H1 (cell line): ENCODE measurements at regions not wholly inside any gene's neighbourhood (a gene's known extent, or its start where the extent isn't known, plus 50 kb on each side); places are given as distances from the start of the nearest gene placed in this dataset.

Experiments used
- CTCF ChIA-PET: fragments of 300-600 bp; sonication (Branson Sonifier 250); formaldehyde crosslinking; loops from one replicate; lab custom pipeline; 2021; ENCODE audit not compliant: partially characterized antibody; lab: Charles Lee
- POLR2A ChIA-PET: fragments of 300-600 bp; sonication (Branson Sonifier 250); formaldehyde crosslinking; loops from one replicate; lab custom pipeline; 2021; ENCODE audit warnings: inconsistent platforms; ENCODE audit not compliant: partially characterized antibody; lab: Charles Lee
- DNase-seq, 2 experiments: peaks; one replicate each; pipeline versions ENCODE4 v3.0.0 to v3.0.0-alpha.2; 2010 to 2022; ENCODE audit warnings: low spot score in 2 of 2, low read depth in 1 of 2, mixed read lengths in 1 of 2
- FAIRE-seq: peaks from 2 replicates; lab custom pipeline; 2011; peaks lifted over from hg19 to GRCh38; lab: Jason Lieb, UNC
- H2AFZ ChIP-seq: 2 replicates; pipeline ENCODE4 v1.8.1; 2012; ENCODE audit warnings: low read length, inconsistent platforms
- H2AK5ac ChIP-seq: 2 replicates; pipeline ENCODE4 v1.6.1; 2013; ENCODE audit warnings: low read depth, low read length
- H2BK120ac ChIP-seq: replicated peaks from 2 replicates; pipeline ENCODE3; 2013; ENCODE audit warnings: low read depth, low read length, inconsistent platforms
- H2BK12ac ChIP-seq: 2 replicates; pipeline ENCODE4 v1.6.1; 2013; ENCODE audit warnings: low read depth, low read length
- H2BK15ac ChIP-seq: 2 replicates; pipeline ENCODE4 v1.6.1; 2013; ENCODE audit warnings: low read length
- H2BK20ac ChIP-seq: 2 replicates; pipeline ENCODE4 v1.6.1; 2013; ENCODE audit warnings: low read length
- H2BK5ac ChIP-seq: 2 replicates; pipeline ENCODE4 v1.6.1; 2013; ENCODE audit warnings: low read depth, low read length
- H3K14ac ChIP-seq: 2 replicates; pipeline ENCODE4 v1.6.1; 2013; ENCODE audit warnings: inconsistent platforms; ENCODE audit not compliant: insufficient read length
- H3K18ac ChIP-seq: 2 replicates; pipeline ENCODE4 v1.6.1; 2013; ENCODE audit warnings: low read length; ENCODE audit errors: extremely low read depth
- H3K23ac ChIP-seq: 2 replicates; pipeline ENCODE4 v1.6.1; 2013; ENCODE audit warnings: inconsistent platforms; ENCODE audit not compliant: insufficient read length
- H3K23me2 ChIP-seq: 2 replicates; pipeline ENCODE4 v1.6.1; 2013; ENCODE audit warnings: low read depth, low read length
- H3K27ac ChIP-seq: 2 replicates; pipeline ENCODE4 v1.6.1; 2011; ENCODE audit warnings: low read depth, low read length, inconsistent platforms
- H3K27me3 ChIP-seq, 4 experiments: replicated peaks in 1 of 4; 1 replicate in 1 of 4; 2 replicates in 3 of 4; pipeline versions ENCODE4 v1.6.1 to v1.8.1; 2011 to 2013; ENCODE audit warnings: low read length in 3 of 4, mild to moderate bottlenecking in 3 of 4, inconsistent platforms in 2 of 4, mixed read lengths in 2 of 4, moderate library complexity in 1 of 4; ENCODE audit not compliant: control insufficient read depth in 3 of 4, insufficient read depth in 3 of 4; ENCODE audit errors: extremely low read depth in 1 of 4
- H3K36me3 ChIP-seq, 4 experiments: 2 replicates each; pipeline versions ENCODE4 v1.6.1 to v1.8.1; 2011 to 2013; ENCODE audit warnings: mild to moderate bottlenecking in 4 of 4, low read length in 3 of 4, moderate library complexity in 2 of 4, control low read depth in 1 of 4, inconsistent platforms in 1 of 4; ENCODE audit not compliant: insufficient read depth in 4 of 4, control insufficient read depth in 2 of 4
- H3K4ac ChIP-seq: replicated peaks from 2 replicates; pipeline ENCODE3; 2013; ENCODE audit warnings: low read length, low read depth, mixed read lengths, inconsistent platforms; ENCODE audit not compliant: insufficient read length
- H3K4me1 ChIP-seq, 4 experiments: replicated peaks in 1 of 4; 1 replicate in 1 of 4; 2 replicates in 3 of 4; pipeline versions ENCODE4 v1.6.1 to v1.8.1; 2011 to 2013; ENCODE audit warnings: low read length in 3 of 4, inconsistent platforms in 2 of 4, mixed read lengths in 1 of 4; ENCODE audit not compliant: insufficient read depth in 4 of 4, control insufficient read depth in 3 of 4
- H3K4me2 ChIP-seq, 2 experiments: 2 replicates each; pipeline versions ENCODE4 v1.6.1 to v1.8.1; 2011 to 2013; ENCODE audit warnings: low read depth in 2 of 2, low read length in 2 of 2, control low read depth in 1 of 2, inconsistent platforms in 1 of 2, mild to moderate bottlenecking in 1 of 2; ENCODE audit not compliant: insufficient read depth in 1 of 2
- H3K4me3 ChIP-seq, 4 experiments: fragments of 200-600, 300-600 bp in 1 of 4; sonication (generic), shearing (Covaris generic), sonication (Bioruptor Twin) in 1 of 4; 2 replicates each; pipeline versions ENCODE4 v1.5.1 to v1.8.1; 2011 to 2016; ENCODE audit warnings: low read length in 4 of 4, low read depth in 3 of 4, control low read depth in 2 of 4, inconsistent platforms in 2 of 4, mild to moderate bottlenecking in 2 of 4, mixed read lengths in 1 of 4, moderate library complexity in 1 of 4; ENCODE audit not compliant: insufficient read depth in 2 of 4; ENCODE audit errors: extremely low read depth in 1 of 4
- H3K56ac ChIP-seq: replicated peaks from 2 replicates; pipeline ENCODE3; 2013; ENCODE audit warnings: low read depth, mild to moderate bottlenecking, mixed read lengths, low read length, inconsistent platforms; ENCODE audit not compliant: insufficient read length
- H3K79me1 ChIP-seq: 2 replicates; pipeline ENCODE4 v1.6.1; 2013; ENCODE audit warnings: low read depth, low read length, control low read depth
- H3K79me2 ChIP-seq, 2 experiments: 2 replicates each; pipeline versions ENCODE4 v1.6.1 to v1.8.1; 2012 to 2013; ENCODE audit warnings: low read length in 2 of 2, mild to moderate bottlenecking in 2 of 2, inconsistent platforms in 1 of 2; ENCODE audit not compliant: insufficient read depth in 2 of 2, control insufficient read depth in 1 of 2
- H3K9ac ChIP-seq, 4 experiments: replicated peaks in 1 of 4; 1 replicate in 1 of 4; 2 replicates in 3 of 4; pipeline versions ENCODE4 v1.6.1 to v1.8.1; 2011 to 2013; ENCODE audit warnings: low read depth in 3 of 4, low read length in 3 of 4, control low read depth in 2 of 4, mild to moderate bottlenecking in 2 of 4, moderate library complexity in 2 of 4, inconsistent platforms in 1 of 4; ENCODE audit errors: extremely low read depth in 1 of 4
- H3K9me3 ChIP-seq, 2 experiments: 2 replicates each; pipeline versions ENCODE4 v1.6.1 to v1.8.1; 2012 to 2013; ENCODE audit warnings: mild to moderate bottlenecking in 2 of 2, moderate library complexity in 2 of 2, control low read depth in 1 of 2, inconsistent platforms in 1 of 2, low read depth in 1 of 2, low read length in 1 of 2, mixed read lengths in 1 of 2; ENCODE audit not compliant: insufficient read depth in 2 of 2
- H4K20me1 ChIP-seq, 2 experiments: replicated peaks in 1 of 2; 2 replicates each; pipeline versions ENCODE3 to v1.8.1; 2011 to 2013; ENCODE audit warnings: inconsistent platforms in 2 of 2, low read length in 2 of 2, mild to moderate bottlenecking in 1 of 2; ENCODE audit not compliant: insufficient read depth in 2 of 2, control insufficient read depth in 1 of 2
- H4K5ac ChIP-seq: 2 replicates; pipeline ENCODE4 v1.6.1; 2013; ENCODE audit warnings: low read length, low read depth, mixed read lengths, inconsistent platforms; ENCODE audit not compliant: insufficient read length
- H4K8ac ChIP-seq: 2 replicates; pipeline ENCODE4 v1.8.0; 2013; ENCODE audit warnings: mild to moderate bottlenecking, moderate library complexity, low read length, inconsistent platforms; ENCODE audit not compliant: insufficient read depth; ENCODE audit errors: extremely low read depth
- H4K91ac ChIP-seq: replicated peaks from 2 replicates; pipeline ENCODE3; 2013; ENCODE audit warnings: low read length, mixed read lengths, inconsistent platforms; ENCODE audit not compliant: insufficient read length
- BACH1 ChIP-seq: IDR thresholded peaks from 2 replicates; pipeline ENCODE4 v1.6.1; 2012; ENCODE audit warnings: low read length, improper control_type of control experiment
- CEBPB ChIP-seq: IDR thresholded peaks from 2 replicates; pipeline ENCODE4 v1.6.1; 2012; ENCODE audit warnings: low read depth, low read length
- EZH2 ChIP-seq: fragments of 200-600 bp; sonication (generic); IDR thresholded peaks from 2 replicates; pipeline ENCODE4 v1.7.1; 2012; ENCODE audit warnings: low read depth, mild to moderate bottlenecking, moderate library complexity, low read length, inconsistent platforms; ENCODE audit not compliant: severe bottlenecking
- GABPA ChIP-seq: IDR thresholded peaks from 2 replicates; pipeline ENCODE4 v1.6.1; 2011; ENCODE audit warnings: mild to moderate bottlenecking, low read length, moderate library complexity, borderline replicate concordance; ENCODE audit not compliant: insufficient read depth
- HDAC2 ChIP-seq, 2 experiments: fragments of 300-600 bp in 1 of 2; sonication (generic) in 1 of 2; IDR thresholded peaks; 2 replicates each; pipeline ENCODE4 v1.6.1; 2011 to 2012; ENCODE audit warnings: low read depth in 2 of 2, low read length in 2 of 2, mild to moderate bottlenecking in 2 of 2, moderate library complexity in 2 of 2, borderline replicate concordance in 1 of 2, inconsistent platforms in 1 of 2
- MAFK ChIP-seq: IDR thresholded peaks from 2 replicates; pipeline ENCODE4 v1.6.1; 2012; ENCODE audit warnings: low read depth, mild to moderate bottlenecking, improper control_type of control experiment, low read length
- POLR2AphosphoS5 ChIP-seq: IDR thresholded peaks from 2 replicates; pipeline ENCODE4 v1.6.1; 2011; ENCODE audit warnings: low read depth, low read length
- RBBP5 ChIP-seq: IDR thresholded peaks from 2 replicates; pipeline ENCODE4 v1.7.1; 2012; ENCODE audit warnings: low read depth, mild to moderate bottlenecking, inconsistent platforms, low read length, moderate library complexity, borderline replicate concordance
- RFX5 ChIP-seq: IDR thresholded peaks from 2 replicates; pipeline ENCODE4 v1.6.1; 2011; ENCODE audit warnings: low read depth, low read length, improper control_type of control experiment, borderline replicate concordance
- RNF2 ChIP-seq: fragments of 200-900, 300-1000 bp; sonication (generic); IDR thresholded peaks from 2 replicates; pipeline ENCODE4 v1.7.1; 2016; ENCODE audit warnings: borderline replicate concordance, low read depth, mild to moderate bottlenecking, antibody characterized with exemption, low read length; ENCODE audit not compliant: poor library complexity, severe bottlenecking; ENCODE audit errors: missing control alignments
- SP2 ChIP-seq: IDR thresholded peaks from 2 replicates; pipeline ENCODE4 v1.6.1; 2012; ENCODE audit warnings: mild to moderate bottlenecking, low read length, inconsistent platforms
- SP4 ChIP-seq: IDR thresholded peaks from 2 replicates; pipeline ENCODE4 v1.6.1; 2012; ENCODE audit warnings: low read length, inconsistent platforms
- WGBS, 2 experiments: shearing (Covaris generic) in 1 of 2; methylation state at CpG; one replicate each; pipeline versions ENCODE4 v1.1.6 to v1.1.7; 2013 to 2015; ENCODE audit warnings: low lambda C conversion rate in 2 of 2, mixed read lengths in 2 of 2, inconsistent platforms in 1 of 2, low coverage in 1 of 2, missing lambda C conversion rate in 1 of 2; ENCODE audit not compliant: insufficient replicate concordance in 2 of 2, insufficient coverage in 1 of 2, insufficient read length in 1 of 2; ENCODE audit errors: extremely low coverage in 1 of 2, missing lambda C conversion rate in 1 of 2; 5-methylcytosine and 5-hydroxymethylcytosine counted together

DNA sequence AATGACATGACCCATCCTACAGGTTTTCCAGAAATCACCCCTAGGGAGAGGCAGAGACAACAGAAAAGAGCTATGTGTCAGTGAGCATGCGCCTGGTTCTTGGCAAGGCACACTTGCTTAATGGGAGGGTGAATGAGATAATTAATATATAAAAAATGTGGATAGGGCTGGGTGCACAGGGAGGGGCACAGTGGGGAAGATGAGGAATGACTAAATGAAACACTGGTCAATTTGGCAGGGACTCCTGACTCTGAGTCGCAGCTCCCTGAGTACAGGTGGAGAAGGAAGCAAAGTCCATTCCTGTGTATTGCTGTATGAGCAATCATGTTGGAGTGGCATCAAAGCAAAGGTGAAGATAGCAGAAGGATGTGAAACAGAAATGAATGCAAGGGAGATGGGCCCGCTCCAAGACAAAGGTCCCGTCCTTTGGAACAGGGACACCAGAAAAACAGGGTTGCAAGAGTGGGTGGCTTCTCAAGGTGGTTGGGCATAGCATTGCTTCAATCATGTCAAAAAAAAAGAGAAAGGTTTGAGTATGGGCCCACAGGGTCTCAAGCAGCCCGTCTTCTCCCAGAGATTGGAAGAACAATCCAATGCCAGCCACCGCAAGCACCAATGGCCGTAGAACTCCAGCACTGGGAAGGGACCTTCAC is 278.4 kb upstream of the AGTR2 start:
- no peaks in the 10 kb centered on the region for H3K4me1 ChIP-seq
- no peak overlapping the region for H3K27ac ChIP-seq
- no peak overlapping the region for H2BK5ac ChIP-seq
- H3K14ac ChIP-seq, result no peak overlapping the region
- no peak overlapping the region for H2AFZ ChIP-seq
- no peak overlapping the region for H2AK5ac ChIP-seq
- H2BK20ac ChIP-seq, result no peak overlapping the region
- H2BK15ac ChIP-seq, result no peak overlapping the region
- TF ChIP-seq SP2 (no peak), RNF2 (no peak), RFX5 (no peak), EZH2 (no peak), MAFK (no peak), HDAC2 (IDR thresholded peaks at IDR 0.05; ENCODE audit: borderline replicate concordance in 1 of 2, low read depth in 2 of 2, low read length in 2 of 2) (no peak), RBBP5 (no peak), SP4 (no peak), GABPA (no peak), CEBPB (no peak), BACH1 (no peak), POLR2AphosphoS5 (no peak)
- TF ChIP-seq, all 59 proteins: peak for 0
- no peaks in the 10 kb centered on the region for H3K27me3 ChIP-seq
- WGBS, 2 experiments, result 85% methylated on average over 6 of the region's 7 CpGs; no CpG with 5 or more reads in 1 of the 2 experiments
- no peak overlapping the region for H3K23ac ChIP-seq
- no peak overlapping the region for H3K4me3 ChIP-seq
- H4K8ac ChIP-seq, result no peak overlapping the region
- H4K20me1 ChIP-seq, result peaks cover 3 to 16% of the 10 kb centered on the region in 2 experiments
- peaks cover 0 to 12% (median 4%) of the 10 kb centered on the region in 4 experiments; a peak in 5 of 8 replicates for H3K36me3 ChIP-seq
- no peak overlapping the region for H2BK12ac ChIP-seq
- DNase-seq (peak in 1 of 2 experiments; percentile 20), FAIRE-seq (no peak)
- H3K79me1 ChIP-seq, result 0 out of 2 replicates have a peak, but pooled peaks cover 2% of the 10 kb centered on the region
- no peak overlapping the region for H3K56ac ChIP-seq
- no peak overlapping the region for H3K4me2 ChIP-seq
- POLR2A ChIA-PET, result interaction anchor here (0.9 to 2.0 kb wide), 2 partner anchors 11 to 56 kb away, joined by 4 to 7 read pairs; no protein-coding TSS in a partner anchor
- no peak overlapping the region for H3K4ac ChIP-seq
- no peaks in the 10 kb centered on the region for H3K23me2 ChIP-seq
- no peaks in the 10 kb centered on the region for H3K9me3 ChIP-seq
- H4K5ac ChIP-seq, result no peak overlapping the region
- no peak overlapping the region for H3K18ac ChIP-seq
- CTCF ChIA-PET, result interaction anchor here (1.2 to 2.0 kb wide), 3 partner anchors 20 to 240 kb away, joined by 4 to 7 read pairs (median 7); no protein-coding TSS in a partner anchor
- H3K9ac ChIP-seq, result no peak overlapping the region
- no peak overlapping the region for H4K91ac ChIP-seq
- H2BK120ac ChIP-seq, result no peak overlapping the region
- H3K79me2 ChIP-seq, result peaks cover 0 to 8% of the 10 kb centered on the region in 2 experiments; a peak in 1 of 4 replicates
